Adrenal gland (tissue), 5 donors: ENCODE measurements at regions not wholly inside any gene's neighbourhood (a gene's known extent, or its start where the extent isn't known, plus 50 kb on each side); places are given as distances from the start of the nearest gene placed in this dataset.

Experiments
- POLR2A ChIP-seq, 2 donors: fragments of 450-650 bp; IDR thresholded peaks; one replicate each; pipeline ENCODE4 v1.6.1; 2017; ENCODE audit warnings: antibody characterized with exemption in 2 of 2, mild to moderate bottlenecking in 2 of 2, moderate library complexity in 1 of 2
- TF ChIP-seq, protein P1 (sequence below), 6 experiments: fragments of 450-650 bp in 4 of 6; fragments of 200-600 bp in 2 of 6; sonication (generic) in 1 of 6; IDR thresholded peaks; 1 replicate in 5 of 6; 2 replicates in 1 of 6; pipeline versions ENCODE4 v1.5.1 to v1.8.0; 2016 to 2021; ENCODE audit warnings: antibody characterized with exemption in 6 of 6, mild to moderate bottlenecking in 2 of 6, moderate library complexity in 1 of 6
- donor health status: DM: no; HTN: no; CAD: no.

DNA sequence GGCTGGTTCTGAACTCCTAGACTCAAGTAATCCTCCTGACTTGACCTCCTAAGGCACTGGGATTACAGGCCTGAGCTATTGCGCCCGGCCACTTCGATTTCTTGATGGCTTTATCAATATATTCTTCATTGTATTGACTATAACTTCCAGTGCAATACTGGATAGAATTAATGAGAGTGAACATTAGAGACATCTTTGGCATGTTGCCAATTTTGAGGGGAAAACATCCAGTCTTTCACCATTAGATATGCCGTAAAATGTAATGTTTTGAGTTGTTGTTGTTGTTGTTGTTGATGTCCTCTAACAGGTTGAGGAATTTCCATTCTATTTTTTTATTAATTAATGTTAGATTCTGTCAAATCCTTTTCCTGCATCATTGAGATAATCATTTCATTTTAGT, 578.9 kb downstream of the ZWINT start:
- TF ChIP-seq, protein P1, sequence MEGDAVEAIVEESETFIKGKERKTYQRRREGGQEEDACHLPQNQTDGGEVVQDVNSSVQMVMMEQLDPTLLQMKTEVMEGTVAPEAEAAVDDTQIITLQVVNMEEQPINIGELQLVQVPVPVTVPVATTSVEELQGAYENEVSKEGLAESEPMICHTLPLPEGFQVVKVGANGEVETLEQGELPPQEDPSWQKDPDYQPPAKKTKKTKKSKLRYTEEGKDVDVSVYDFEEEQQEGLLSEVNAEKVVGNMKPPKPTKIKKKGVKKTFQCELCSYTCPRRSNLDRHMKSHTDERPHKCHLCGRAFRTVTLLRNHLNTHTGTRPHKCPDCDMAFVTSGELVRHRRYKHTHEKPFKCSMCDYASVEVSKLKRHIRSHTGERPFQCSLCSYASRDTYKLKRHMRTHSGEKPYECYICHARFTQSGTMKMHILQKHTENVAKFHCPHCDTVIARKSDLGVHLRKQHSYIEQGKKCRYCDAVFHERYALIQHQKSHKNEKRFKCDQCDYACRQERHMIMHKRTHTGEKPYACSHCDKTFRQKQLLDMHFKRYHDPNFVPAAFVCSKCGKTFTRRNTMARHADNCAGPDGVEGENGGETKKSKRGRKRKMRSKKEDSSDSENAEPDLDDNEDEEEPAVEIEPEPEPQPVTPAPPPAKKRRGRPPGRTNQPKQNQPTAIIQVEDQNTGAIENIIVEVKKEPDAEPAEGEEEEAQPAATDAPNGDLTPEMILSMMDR (IDR thresholded peaks at IDR 0.05): no peak
- no peak for TF ChIP-seq POLR2A (IDR thresholded peaks at IDR 0.05)
